Erythroblast (primary cell): ENCODE measurements at regions not wholly inside any gene's neighbourhood (a gene's known extent, or its start where the extent isn't known, plus 50 kb on each side); places are given as distances from the start of the nearest gene placed in this dataset.
"Not testable (repeated sequence)": the region's sequence is repeated elsewhere in the genome, so short reads cannot be mapped to it uniquely, and the experiment has no call there.

Experiments
- DNase-seq, 2 experiments: peaks; one replicate each; lab custom pipeline; 2025; lab: John Stamatoyannopoulos, UW
- GATA1 ChIP-seq: IDR thresholded peaks from 2 replicates; pipeline ENCODE4 v1.6.1; 2011; ENCODE audit warnings: low read depth, mild to moderate bottlenecking, control low read depth, low read length, moderate library complexity
- POLR2A ChIP-seq: IDR thresholded peaks from 2 replicates; pipeline ENCODE4 v1.6.1; 2011; ENCODE audit warnings: mild to moderate bottlenecking, low read length

DNA sequence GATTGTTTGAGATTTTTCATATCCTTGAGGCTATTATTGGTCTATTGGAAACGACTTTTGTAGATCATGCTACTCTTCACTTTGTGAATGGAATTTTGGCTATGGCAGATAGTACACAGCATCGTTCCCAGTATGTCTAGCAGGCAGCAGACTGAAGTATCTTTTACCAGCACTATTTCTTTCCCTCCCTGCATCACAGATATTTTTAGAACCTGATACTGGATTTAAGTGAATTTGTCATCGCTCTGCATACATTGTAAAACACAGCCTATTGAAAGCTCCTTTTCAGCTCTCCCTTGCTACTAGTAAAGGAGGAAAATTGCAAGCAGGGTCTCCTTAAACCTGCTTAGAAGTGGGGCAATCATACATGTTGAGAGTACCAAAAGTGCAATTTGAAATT is 133.6 kb downstream of the LUZP4 start:
- no peak for DNase-seq
- TF ChIP-seq POLR2A, result no peak

DNA sequence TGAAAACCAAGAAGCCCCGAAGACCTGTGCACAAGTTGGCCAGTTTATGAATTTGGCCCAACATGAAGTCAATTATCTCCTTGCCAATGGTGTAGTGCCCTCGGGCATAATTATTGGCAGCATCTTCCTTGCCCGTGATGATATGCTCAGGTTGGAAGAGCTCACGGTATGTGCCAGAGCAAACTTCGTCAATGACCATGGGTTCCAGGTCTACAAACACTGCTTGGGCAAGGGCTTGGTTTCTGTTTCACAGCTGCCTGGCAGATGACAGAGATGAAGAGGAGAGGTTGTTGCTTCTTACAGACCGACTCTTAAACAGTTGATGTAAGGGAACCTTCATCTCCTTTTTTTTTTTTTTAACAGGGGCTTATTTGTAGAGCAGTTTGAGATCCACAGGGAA is 135.6 kb upstream of the PLS3 start:
- no peak for DNase-seq
- TF ChIP-seq POLR2A (no peak), GATA1 (no peak)

DNA sequence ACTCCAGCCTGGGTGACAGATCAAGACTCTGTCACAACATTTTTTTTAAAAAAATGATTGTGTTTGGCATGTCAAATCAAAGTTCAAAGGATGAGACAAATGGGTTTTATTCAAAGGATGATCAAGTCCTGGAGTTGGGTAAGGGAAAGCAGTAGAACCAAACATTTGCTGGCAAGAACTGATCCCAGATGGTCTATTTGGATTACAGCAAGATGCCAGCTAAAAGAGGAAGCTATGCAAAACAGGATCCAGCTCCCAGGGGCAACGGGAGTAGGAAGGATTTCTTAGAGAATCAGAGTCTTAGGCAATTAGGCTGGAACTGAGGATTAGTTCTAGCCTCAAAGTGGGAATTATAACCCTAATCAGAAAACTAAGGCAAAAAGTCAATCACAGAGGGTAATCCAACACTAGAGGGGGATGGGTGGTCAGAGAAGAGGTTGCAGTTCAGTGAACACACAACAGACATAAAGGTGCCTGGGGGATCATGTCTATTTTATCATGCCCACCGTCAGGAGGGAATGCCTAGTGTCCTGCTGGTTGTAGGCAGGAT is 133.0 kb upstream of the PLS3 start:
- no peak for DNase-seq
- TF ChIP-seq POLR2A, result no peak
- TF ChIP-seq GATA1, result no peak

DNA sequence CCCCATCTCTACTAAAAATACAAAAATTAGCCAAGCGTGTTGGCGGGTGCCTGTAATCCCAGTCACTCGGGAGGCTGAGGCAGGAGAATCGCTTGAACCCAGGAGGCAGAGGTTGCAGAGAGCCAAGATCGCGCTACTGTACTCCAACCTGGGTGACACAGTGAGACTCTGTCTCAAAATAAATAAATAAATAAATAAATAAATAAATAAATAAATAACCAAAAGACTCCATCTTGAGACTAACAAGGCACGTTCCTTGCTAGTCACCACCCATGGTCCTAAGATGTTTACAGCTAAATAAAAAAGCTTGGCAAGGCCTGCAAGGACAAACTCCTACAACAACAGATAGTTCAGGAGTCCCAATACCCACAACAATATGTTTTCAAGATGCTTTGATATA is 126.1 kb upstream of the PLS3 start:
- not testable (repeated sequence) for DNase-seq

DNA sequence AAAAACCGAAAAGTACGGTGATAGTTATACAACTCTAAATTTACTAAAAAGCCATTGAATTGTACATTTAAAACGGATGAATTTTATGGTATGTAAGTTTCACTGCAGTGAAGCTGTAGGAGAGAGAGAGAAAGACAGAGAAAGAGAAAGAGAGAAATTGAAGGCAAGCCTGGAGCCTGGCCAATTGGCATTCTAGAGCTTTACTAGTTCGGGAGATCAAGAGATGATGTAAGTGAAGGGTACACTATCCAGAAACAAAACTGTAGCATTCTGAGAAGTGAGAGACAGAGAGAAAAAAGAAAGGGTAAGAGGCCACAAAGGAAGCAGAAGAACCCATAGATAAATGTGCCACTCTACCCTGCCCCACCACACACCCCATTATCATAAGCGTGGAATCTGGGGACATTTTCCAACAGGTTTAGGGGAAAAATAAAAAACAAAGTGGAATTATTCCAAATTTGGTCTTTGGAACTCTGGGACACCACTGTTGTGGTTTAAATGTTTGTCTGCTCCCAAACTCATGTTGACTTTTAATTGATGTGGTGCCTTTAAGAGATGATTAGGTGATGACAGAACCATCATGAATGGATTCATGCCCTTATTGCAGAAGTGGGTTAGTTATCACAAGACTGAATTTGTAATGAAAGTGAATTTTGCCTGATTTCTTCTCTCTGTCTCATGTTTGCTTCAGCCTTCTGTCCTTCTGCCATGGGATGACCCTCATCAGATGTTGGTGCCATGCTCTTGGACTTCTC is 123.0 kb upstream of the PLS3 start:
- TF ChIP-seq GATA1, result no peak
- TF ChIP-seq POLR2A, result no peak
- DNase-seq, result no peak

DNA sequence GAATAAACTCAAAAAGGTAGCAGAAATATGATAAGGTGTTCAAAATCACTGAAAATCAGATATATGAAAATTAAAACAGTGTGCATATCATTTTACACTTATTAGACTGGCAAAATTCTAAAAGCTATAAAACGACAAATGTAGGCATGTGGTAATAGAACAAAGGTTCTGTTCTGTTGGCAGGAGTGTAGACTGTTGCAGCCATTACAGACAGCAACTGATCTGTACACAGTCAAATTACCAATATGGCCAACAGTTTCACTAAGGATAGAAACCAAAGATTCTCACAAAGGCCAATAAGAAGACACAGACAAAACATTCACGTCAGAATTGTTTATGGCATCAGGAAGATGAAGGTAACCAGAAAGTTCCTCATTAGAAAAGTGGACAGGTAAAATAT is 112.8 kb upstream of the PLS3 start:
- DNase-seq, result no peak
- TF ChIP-seq POLR2A (no peak), GATA1 (no peak)

DNA sequence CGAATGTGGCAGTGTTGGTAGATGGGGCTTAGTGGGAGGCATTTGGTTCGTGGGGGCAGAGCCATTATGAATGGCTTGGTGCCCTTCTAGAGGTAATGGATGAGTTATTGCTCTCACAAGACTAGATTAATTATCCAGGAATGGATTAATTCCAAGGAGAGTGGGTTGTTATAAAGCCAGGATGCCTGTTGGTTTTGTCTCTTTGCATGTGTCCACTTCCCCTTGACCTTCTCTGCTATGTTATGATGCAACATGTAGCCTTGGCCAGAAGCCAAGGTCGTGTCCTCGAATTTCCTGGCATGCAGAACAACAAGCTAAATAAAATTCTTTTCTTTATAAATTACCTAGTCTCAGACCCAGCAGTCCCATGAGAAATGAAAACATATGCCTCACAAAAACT is 111.2 kb upstream of the PLS3 start:
- no peak for TF ChIP-seq GATA1
- no peak for TF ChIP-seq POLR2A
- no peak for DNase-seq

DNA sequence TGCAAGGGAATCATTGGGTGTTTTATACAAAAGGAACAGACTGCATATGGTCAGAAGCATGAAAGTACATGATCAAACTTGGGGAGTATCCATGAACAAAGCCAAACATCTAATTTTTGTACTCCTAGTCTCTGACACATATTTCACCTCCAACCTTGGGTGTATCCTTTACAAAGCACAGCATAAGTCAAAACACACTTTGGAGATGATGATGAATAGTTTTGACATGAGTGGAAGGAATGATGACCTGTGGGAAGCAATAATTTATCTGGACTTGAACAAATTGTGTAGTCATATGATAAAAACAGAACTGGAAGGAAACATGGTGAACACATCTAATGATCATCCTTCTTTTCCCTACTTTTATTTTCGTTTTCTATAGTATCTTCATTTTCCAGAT is 108.7 kb upstream of the PLS3 start:
- TF ChIP-seq POLR2A (no peak), GATA1 (no peak)
- no peak for DNase-seq

DNA sequence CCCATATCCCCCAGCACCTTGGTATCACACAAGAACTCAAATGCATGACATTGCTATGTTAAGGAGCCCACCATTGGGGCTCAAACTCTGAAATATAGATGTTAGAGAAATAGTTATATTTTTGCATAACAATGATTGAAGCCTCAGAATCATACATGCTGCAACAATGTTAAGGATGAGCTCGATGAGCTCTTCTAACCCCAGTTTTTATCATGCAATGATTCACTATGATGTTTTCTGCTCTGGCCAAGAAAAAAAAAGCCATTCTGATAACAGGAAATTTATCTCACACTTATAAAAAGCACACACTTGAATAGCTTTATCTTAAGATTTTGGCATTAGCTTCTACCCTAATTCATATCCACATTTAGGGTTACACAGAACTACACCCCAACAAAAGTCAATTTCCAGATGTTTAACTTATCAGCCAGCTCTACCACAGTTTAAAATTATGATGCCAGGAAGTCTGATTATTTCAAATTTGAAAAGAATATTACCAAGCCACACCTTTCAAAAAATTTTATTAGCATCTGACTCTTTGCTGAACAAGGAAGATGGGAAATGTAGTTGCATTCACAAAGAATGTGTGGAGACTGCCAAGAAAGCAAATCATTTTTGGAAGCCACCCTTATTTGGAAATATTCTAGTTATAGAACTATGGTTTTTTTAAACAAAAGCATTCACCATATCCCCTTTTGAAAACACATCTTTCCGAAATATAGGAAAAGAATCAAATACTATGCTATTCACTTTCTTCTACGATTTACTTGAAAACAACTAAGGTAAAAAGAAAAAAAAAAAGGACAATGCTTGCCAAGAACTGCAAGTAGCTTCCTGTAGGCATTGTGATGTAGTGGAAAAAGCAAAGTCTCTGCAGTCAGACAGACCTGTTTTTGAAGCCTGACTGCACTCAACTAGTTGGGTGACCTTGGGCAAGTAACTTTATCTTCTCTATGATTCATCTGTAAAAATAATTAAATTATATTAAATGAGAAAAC is 100.8 kb upstream of the PLS3 start:
- DNase-seq, result no peak

DNA sequence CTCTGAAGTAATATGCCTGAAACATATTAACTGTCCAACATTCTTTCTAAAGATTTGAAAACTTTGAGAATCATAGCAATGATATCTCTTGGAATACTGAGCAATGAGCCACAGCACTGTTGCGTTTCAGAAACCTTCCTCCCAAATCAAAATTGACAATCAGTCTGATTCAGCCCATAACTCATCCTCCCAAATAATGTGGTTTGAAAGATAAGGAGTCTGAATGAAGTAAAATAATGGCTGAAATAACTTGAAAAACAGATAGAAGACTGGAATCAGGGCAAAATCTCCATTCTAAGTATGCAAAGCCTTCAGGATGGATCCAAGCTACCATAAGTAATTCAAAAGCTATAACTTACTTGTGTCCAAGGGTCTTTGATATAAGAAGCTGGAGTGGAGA is 98.6 kb upstream of the PLS3 start:
- DNase-seq, result no peak
- no peak for TF ChIP-seq GATA1
- TF ChIP-seq POLR2A, result no peak

More for the DNA sequence above, 100.8 kb upstream of the PLS3 start:
- TF ChIP-seq GATA1 (no peak), POLR2A (no peak)

DNA sequence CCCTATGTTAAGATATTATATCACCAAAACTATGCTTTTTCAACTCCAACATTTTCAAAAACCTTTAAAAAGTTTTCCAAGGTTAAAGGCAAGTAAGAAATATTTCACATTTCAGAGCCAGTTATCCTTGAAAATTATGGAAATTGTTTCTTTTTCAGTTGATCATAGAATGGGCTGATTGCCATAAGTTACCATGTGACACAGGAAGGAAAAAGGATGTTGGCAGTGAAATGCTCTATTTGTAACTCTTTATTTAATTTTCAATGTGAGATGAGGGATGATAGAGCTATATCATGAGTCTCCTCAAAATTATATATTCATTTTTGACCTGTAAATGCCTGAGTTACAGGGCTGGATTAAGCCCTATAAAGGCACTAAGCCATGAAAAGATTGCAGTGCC is 93.0 kb upstream of the PLS3 start:
- TF ChIP-seq POLR2A, result no peak
- TF ChIP-seq GATA1, result no peak
- DNase-seq, result no peak

DNA sequence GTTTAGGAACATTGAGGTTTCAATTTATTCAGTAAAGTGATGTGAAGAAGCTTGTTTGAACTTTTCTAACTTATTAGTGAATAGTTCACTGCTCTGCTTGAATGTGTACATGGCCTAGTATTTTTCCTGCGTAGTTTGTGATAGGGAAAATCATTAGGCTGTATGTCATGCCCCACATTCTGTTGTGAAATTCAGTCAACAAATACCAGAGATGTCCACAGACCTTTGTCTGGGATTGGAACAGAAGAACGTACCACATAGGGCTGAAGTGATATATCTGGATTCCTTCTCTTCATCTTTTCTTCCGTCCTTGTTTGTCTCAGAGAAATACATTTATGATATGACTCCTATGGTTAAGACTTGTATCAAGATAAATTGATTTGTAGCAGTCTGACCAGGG is 88.8 kb upstream of the PLS3 start:
- DNase-seq, result no peak
- TF ChIP-seq POLR2A (no peak), GATA1 (no peak)

DNA sequence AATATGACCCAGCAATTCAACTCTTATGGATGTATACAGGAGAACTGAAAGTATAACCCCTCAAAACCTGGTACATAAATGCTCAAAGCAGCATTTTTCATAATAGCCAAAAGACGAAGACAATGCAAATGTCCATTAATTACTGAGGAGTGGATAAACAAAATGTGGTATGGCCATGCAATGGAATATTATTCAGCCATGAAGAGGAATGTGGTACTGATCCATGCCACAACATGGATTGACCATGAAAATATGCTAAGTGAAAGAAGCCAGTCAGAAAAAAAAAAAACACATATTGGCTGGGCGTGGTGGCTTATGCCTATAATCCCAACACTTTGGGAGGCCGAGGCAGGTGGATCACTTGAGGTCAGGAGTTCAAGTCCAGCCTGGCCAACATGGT is 74.5 kb upstream of the PLS3 start:
- no peak for DNase-seq
- no peak for TF ChIP-seq POLR2A
- no peak for TF ChIP-seq GATA1

DNA sequence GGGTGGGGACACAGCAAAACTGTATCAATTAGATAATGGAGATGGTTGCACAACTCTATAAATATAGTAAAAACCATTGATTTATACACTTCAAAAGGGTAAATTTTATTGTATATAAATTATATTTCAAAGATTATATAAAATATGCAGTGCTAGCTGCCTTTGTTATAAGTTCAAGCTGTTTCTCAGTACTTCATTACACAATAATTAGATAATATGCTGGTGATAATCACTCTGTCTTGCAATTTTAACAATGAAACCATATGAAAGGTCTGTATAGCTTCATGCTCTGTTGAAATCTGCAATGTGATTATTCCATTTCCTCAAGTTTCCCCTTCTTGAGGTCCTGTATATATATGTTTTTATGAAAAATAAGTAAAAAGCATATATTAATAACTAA is 73.4 kb upstream of the PLS3 start:
- TF ChIP-seq POLR2A (no peak), GATA1 (no peak)
- DNase-seq, result no peak
